ENCODE measurements at regions not wholly inside any gene's neighbourhood (a gene's known extent, or its start where the extent isn't known, plus 50 kb on each side); places are given as distances from the start of the nearest gene placed in this dataset.
"Not testable (repeated sequence)": the region's sequence is repeated elsewhere in the genome, so short reads cannot be mapped to it uniquely, and the experiment has no call there.

GRCh38 chr16:58807276-58807675 lies 73.2 kb upstream of the GOT2 start:
- Histone ChIP-seq H3K4me1 (ENCODE audit: control insufficient read depth in 1 of 2, insufficient read depth in 2 of 2, low read length in 2 of 2) (no peaks in the 10 kb centered on the region), H3K27ac (ENCODE audit: low read depth, low read length) (no peak overlapping the region), H3K9me3 (ENCODE audit: control insufficient read depth in 1 of 2, low read length in 2 of 2) (peaks cover 0 to 10% of the 10 kb centered on the region in 2 donors), H3K27me3 (ENCODE audit: control insufficient read depth in 1 of 2, insufficient read depth in 2 of 2, low read length in 2 of 2) (no peaks in the 10 kb centered on the region), H3K4me3 (ENCODE audit: low read depth in 1 of 2, low read length in 2 of 2) (no peak overlapping the region), H3K36me3 (ENCODE audit: control insufficient read depth in 1 of 2, insufficient read depth in 2 of 2, low read length in 2 of 2) (no peaks in the 10 kb centered on the region), H3K9ac (ENCODE audit: low read depth in 1 of 2, low read length in 2 of 2) (no peak overlapping the region)

GRCh38 chr16:58801838-58802237 lies 67.7 kb upstream of the GOT2 start:
- Histone ChIP-seq H3K4me1 (ENCODE audit: control insufficient read depth in 1 of 2, insufficient read depth in 2 of 2, low read length in 2 of 2) (no peaks in the 10 kb centered on the region), H3K9ac (ENCODE audit: low read depth in 1 of 2, low read length in 2 of 2) (no peak overlapping the region), H3K27ac (ENCODE audit: low read depth, low read length) (no peak overlapping the region), H3K9me3 (ENCODE audit: control insufficient read depth in 1 of 2, low read length in 2 of 2) (peaks cover 0 to 10% of the 10 kb centered on the region in 2 donors), H3K27me3 (ENCODE audit: control insufficient read depth in 1 of 2, insufficient read depth in 2 of 2, low read length in 2 of 2) (no peaks in the 10 kb centered on the region), H3K36me3 (ENCODE audit: control insufficient read depth in 1 of 2, insufficient read depth in 2 of 2, low read length in 2 of 2) (no peaks in the 10 kb centered on the region), H3K4me3 (ENCODE audit: low read depth in 1 of 2, low read length in 2 of 2) (no peak overlapping the region)

DNA sequence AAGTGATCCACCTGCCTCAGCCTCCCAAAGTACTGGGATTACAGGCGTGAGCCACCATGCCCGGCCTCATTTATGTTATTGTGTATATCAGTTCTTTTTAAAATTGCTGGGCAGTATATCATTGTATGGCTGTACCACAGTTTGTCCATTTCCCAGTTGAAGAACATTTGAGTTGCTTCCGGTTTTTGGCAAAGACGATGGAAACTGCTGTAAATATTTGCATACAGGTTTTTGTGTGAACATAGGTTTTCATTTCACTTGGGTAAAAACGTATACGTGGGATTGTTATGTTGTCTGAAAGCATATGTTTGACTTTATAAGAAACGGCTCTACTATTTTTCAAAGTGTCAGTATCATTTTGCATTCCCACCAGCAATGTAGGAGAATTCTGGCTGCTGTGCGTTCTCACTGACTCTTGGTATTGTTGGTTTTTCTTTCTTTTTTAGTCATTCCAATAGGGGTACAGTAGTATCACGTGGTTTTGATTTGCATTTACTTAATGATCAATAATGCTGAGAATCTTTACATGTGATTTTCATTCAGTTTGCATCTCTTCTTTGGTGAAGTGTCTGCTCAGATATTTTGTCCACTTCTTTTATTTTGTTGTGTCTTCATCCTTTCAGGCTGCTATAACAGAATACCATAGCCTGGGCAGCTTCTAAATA lies 63.2 kb upstream of the GOT2 start:
- H3K9me3 ChIP-seq (ENCODE audit: control insufficient read depth in 1 of 2, low read length in 2 of 2), result no peaks in the 10 kb centered on the region
- no peak overlapping the region for H3K9ac ChIP-seq (ENCODE audit: low read depth in 1 of 2, low read length in 2 of 2)
- no peaks in the 10 kb centered on the region for H3K27me3 ChIP-seq (ENCODE audit: control insufficient read depth in 1 of 2, insufficient read depth in 2 of 2, low read length in 2 of 2)
- H3K27ac ChIP-seq (ENCODE audit: low read depth, low read length), result no peak overlapping the region
- H3K4me1 ChIP-seq (ENCODE audit: control insufficient read depth in 1 of 2, insufficient read depth in 2 of 2, low read length in 2 of 2), result no peaks in the 10 kb centered on the region
- no peak overlapping the region for H3K4me3 ChIP-seq (ENCODE audit: low read depth in 1 of 2, low read length in 2 of 2)
- H3K36me3 ChIP-seq (ENCODE audit: control insufficient read depth in 1 of 2, insufficient read depth in 2 of 2, low read length in 2 of 2), result no peaks in the 10 kb centered on the region

DNA sequence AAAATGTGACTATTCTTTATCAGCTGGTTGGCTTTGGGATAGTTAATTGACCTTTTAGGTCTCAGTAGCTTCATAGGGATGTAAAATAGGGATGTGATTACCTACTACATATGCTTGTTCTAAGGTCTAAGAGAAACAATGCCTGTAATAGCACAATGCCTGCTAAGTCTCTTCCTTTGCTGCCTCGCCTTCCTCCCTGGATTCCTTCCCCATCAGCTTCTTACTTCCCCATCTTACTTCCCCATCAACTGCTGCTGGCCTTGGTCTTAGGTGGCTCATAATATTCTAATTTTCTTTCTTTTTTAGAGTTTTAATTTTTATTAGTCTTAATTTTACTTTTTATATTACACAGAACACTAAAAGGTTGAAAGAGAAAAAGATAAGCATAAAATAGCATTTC lies 59.2 kb upstream of the GOT2 start:
- Histone ChIP-seq H3K27ac (ENCODE audit: low read depth, low read length) (no peak overlapping the region), H3K36me3 (ENCODE audit: control insufficient read depth in 1 of 2, insufficient read depth in 2 of 2, low read length in 2 of 2) (no peaks in the 10 kb centered on the region), H3K9ac (ENCODE audit: low read depth in 1 of 2, low read length in 2 of 2) (no peak overlapping the region)

GRCh38 chr16:58792188-58792587 lies 58.1 kb upstream of the GOT2 start:
- no peaks in the 10 kb centered on the region for H3K9me3 ChIP-seq (ENCODE audit: control insufficient read depth in 1 of 2, low read length in 2 of 2)
- no peaks in the 10 kb centered on the region for H3K27me3 ChIP-seq (ENCODE audit: control insufficient read depth in 1 of 2, insufficient read depth in 2 of 2, low read length in 2 of 2)
- no peak overlapping the region for H3K9ac ChIP-seq (ENCODE audit: low read depth in 1 of 2, low read length in 2 of 2)
- H3K27ac ChIP-seq (ENCODE audit: low read depth, low read length), result no peak overlapping the region
- no peaks in the 10 kb centered on the region for H3K4me1 ChIP-seq (ENCODE audit: control insufficient read depth in 1 of 2, insufficient read depth in 2 of 2, low read length in 2 of 2)
- no peaks in the 10 kb centered on the region for H3K36me3 ChIP-seq (ENCODE audit: control insufficient read depth in 1 of 2, insufficient read depth in 2 of 2, low read length in 2 of 2)
- H3K4me3 ChIP-seq (ENCODE audit: low read depth in 1 of 2, low read length in 2 of 2), result no peak overlapping the region

More for the DNA sequence above, 59.2 kb upstream of the GOT2 start:
- no peaks in the 10 kb centered on the region for H3K9me3 ChIP-seq (ENCODE audit: control insufficient read depth in 1 of 2, low read length in 2 of 2)
- H3K4me3 ChIP-seq (ENCODE audit: low read depth in 1 of 2, low read length in 2 of 2), result no peak overlapping the region
- H3K4me1 ChIP-seq (ENCODE audit: control insufficient read depth in 1 of 2, insufficient read depth in 2 of 2, low read length in 2 of 2), result no peaks in the 10 kb centered on the region
- H3K27me3 ChIP-seq (ENCODE audit: control insufficient read depth in 1 of 2, insufficient read depth in 2 of 2, low read length in 2 of 2), result no peaks in the 10 kb centered on the region

DNA sequence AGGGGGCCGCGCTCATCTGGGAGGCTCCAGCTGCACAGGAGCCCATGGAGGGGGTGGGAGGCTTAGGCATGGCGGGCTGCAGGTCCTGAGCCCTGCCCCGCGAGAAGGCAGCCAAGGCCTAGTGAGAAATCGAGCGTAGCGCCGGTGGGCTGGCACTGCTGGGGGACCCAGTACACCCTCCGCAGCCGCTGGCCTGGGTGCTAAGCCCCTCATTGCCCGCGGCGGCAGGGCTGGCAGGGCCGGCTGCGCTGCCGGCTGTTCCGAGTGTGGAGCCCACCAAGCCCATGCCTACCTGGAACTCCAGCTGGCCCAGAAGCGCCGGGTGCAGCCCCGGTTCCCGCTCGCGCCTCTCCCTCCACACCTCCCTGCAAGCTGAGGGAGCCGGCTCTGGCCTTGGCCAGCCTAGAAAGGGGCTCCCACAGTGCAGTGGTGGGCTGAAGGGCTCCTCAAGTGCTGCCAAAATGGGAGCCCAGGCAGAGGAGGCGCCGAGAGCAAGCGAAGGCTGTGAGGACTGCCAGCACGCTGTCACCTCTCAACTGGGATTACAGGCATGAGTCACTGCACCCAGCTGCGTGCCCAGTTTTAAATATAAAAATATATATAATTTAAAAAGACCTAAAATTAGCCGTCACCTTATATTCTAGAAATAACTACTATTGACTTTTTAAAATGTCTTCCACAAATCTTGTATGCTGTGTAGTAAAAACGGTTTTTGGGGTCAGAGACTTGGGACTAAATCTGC lies 56.9 kb upstream of the GOT2 start:
- H3K9ac ChIP-seq (ENCODE audit: low read depth in 1 of 2, low read length in 2 of 2); H3K4me1 ChIP-seq (ENCODE audit: control insufficient read depth in 1 of 2, insufficient read depth in 2 of 2, low read length in 2 of 2); H3K9me3 ChIP-seq (ENCODE audit: control insufficient read depth in 1 of 2, low read length in 2 of 2); H3K27ac ChIP-seq (ENCODE audit: low read depth, low read length); H3K36me3 ChIP-seq (ENCODE audit: control insufficient read depth in 1 of 2, insufficient read depth in 2 of 2, low read length in 2 of 2); H3K4me3 ChIP-seq (ENCODE audit: low read depth in 1 of 2, low read length in 2 of 2); H3K27me3 ChIP-seq (ENCODE audit: control insufficient read depth in 1 of 2, insufficient read depth in 2 of 2, low read length in 2 of 2): not testable (repeated sequence)

- Histone ChIP-seq H3K9me3 (ENCODE audit: control insufficient read depth in 1 of 2, low read length in 2 of 2) (no peaks in the 10 kb centered on the region), H3K27me3 (ENCODE audit: control insufficient read depth in 1 of 2, insufficient read depth in 2 of 2, low read length in 2 of 2) (no peaks in the 10 kb centered on the region), H3K36me3 (ENCODE audit: control insufficient read depth in 1 of 2, insufficient read depth in 2 of 2, low read length in 2 of 2) (no peaks in the 10 kb centered on the region), H3K4me3 (ENCODE audit: low read depth in 1 of 2, low read length in 2 of 2) (no peak overlapping the region), H3K27ac (ENCODE audit: low read depth, low read length) (no peak overlapping the region), H3K9ac (ENCODE audit: low read depth in 1 of 2, low read length in 2 of 2) (no peak overlapping the region), H3K4me1 (ENCODE audit: control insufficient read depth in 1 of 2, insufficient read depth in 2 of 2, low read length in 2 of 2) (no peaks in the 10 kb centered on the region)
Measured at GRCh38 chr16:58789351-58789750, 55.2 kb upstream of the GOT2 start.

Measured in duodenal mucosa (tissue), 2 donors.